ENCODE measurements at regions not wholly inside any gene's neighbourhood (a gene's known extent, or its start where the extent isn't known, plus 50 kb on each side); places are given as distances from the start of the nearest gene placed in this dataset.

- TF ChIP-seq POLR2A (IDR thresholded peaks at IDR 0.05), result no peak
- TF ChIP-seq, protein P1, sequence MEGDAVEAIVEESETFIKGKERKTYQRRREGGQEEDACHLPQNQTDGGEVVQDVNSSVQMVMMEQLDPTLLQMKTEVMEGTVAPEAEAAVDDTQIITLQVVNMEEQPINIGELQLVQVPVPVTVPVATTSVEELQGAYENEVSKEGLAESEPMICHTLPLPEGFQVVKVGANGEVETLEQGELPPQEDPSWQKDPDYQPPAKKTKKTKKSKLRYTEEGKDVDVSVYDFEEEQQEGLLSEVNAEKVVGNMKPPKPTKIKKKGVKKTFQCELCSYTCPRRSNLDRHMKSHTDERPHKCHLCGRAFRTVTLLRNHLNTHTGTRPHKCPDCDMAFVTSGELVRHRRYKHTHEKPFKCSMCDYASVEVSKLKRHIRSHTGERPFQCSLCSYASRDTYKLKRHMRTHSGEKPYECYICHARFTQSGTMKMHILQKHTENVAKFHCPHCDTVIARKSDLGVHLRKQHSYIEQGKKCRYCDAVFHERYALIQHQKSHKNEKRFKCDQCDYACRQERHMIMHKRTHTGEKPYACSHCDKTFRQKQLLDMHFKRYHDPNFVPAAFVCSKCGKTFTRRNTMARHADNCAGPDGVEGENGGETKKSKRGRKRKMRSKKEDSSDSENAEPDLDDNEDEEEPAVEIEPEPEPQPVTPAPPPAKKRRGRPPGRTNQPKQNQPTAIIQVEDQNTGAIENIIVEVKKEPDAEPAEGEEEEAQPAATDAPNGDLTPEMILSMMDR (IDR thresholded peaks at IDR 0.05), result no peak
Observed at GRCh38 chr20:52826722-52827121, 145.4 kb upstream of the TSHZ2 start.

Measured in prostate gland (tissue), 2 donors.